B cell (primary cell): ENCODE measurements at regions not wholly inside any gene's neighbourhood (a gene's known extent, or its start where the extent isn't known, plus 50 kb on each side); places are given as distances from the start of the nearest gene placed in this dataset.

Experiments used
- ATAC-seq: fragments of 200-7000 bp; cut with Tn5 transposase; one replicate; pipeline ENCODE4 v1.10.0; 2021; ENCODE audit warnings: low read depth, mild to moderate bottlenecking, moderate number of reproducible peaks, moderate library complexity
- CTCF ChIA-PET: fragments of 350-600 bp; sonication (Branson Sonifier 250); formaldehyde crosslinking; loops from one replicate; lab custom pipeline; 2021; ENCODE audit warnings: antibody characterized with exemption, inconsistent platforms; lab: Charles Lee
- POLR2A ChIA-PET: fragments of 350-600 bp; sonication (Branson Sonifier 250); formaldehyde crosslinking; loops from one replicate; lab custom pipeline; 2021; ENCODE audit warnings: antibody characterized with exemption; lab: Charles Lee
- DNase-seq: peaks from one replicate; pipeline ENCODE4 v3.0.0; 2013
- H2AFZ ChIP-seq: 2 replicates; pipeline ENCODE4 v1.6.1; 2012; ENCODE audit warnings: mild to moderate bottlenecking, low read depth, low read length; ENCODE audit not compliant: insufficient read depth, poor library complexity, severe bottlenecking
- H3K27ac ChIP-seq, 2 donors: 1 replicate in 1 of 2; 2 replicates in 1 of 2; pipeline ENCODE4 v1.5.1; 2012 to 2013; ENCODE audit warnings: low read length in 2 of 2, mild to moderate bottlenecking in 2 of 2, moderate library complexity in 1 of 2
- H3K27me3 ChIP-seq, 4 experiments: fragments of 200-600 bp in 1 of 4; sonication (generic) in 1 of 4; replicated peaks in 1 of 4; 1 replicate in 2 of 4; 2 replicates in 2 of 4; pipeline versions ENCODE4 v1.6.1 to v1.7.0; 2013 to 2016; ENCODE audit warnings: low read length in 3 of 4, mild to moderate bottlenecking in 2 of 4, mixed read lengths in 1 of 4, moderate library complexity in 1 of 4; ENCODE audit not compliant: insufficient read depth in 4 of 4, control insufficient read depth in 3 of 4; ENCODE audit errors: control extremely low read depth in 1 of 4
- H3K36me3 ChIP-seq, 2 experiments: replicated peaks in 1 of 2; 1 replicate in 1 of 2; 2 replicates in 1 of 2; pipeline versions ENCODE4 v1.6.1 to v1.7.1; 2013; ENCODE audit warnings: low read length in 1 of 2; ENCODE audit not compliant: insufficient read depth in 2 of 2, control insufficient read depth in 1 of 2; ENCODE audit errors: control extremely low read depth in 1 of 2, extremely low read depth in 1 of 2
- H3K4me1 ChIP-seq, 2 donors: fragments of 200-600 bp in 1 of 2; sonication (generic) in 1 of 2; 1 replicate in 1 of 2; 2 replicates in 1 of 2; pipeline versions ENCODE4 v1.5.1 to v1.6.1; 2013 to 2017; ENCODE audit warnings: low read length in 2 of 2; ENCODE audit not compliant: control insufficient read depth in 2 of 2, insufficient read depth in 2 of 2
- H3K4me2 ChIP-seq: replicated peaks from 2 replicates; pipeline ENCODE3; 2012; ENCODE audit warnings: mild to moderate bottlenecking, low read depth, low read length; ENCODE audit not compliant: poor library complexity, severe bottlenecking
- H3K4me3 ChIP-seq, 5 experiments: fragments of 200-600 bp in 1 of 5; sonication (generic) in 1 of 5; 1 replicate in 3 of 5; 2 replicates in 2 of 5; pipeline versions ENCODE4 v1.5.1 to v1.7.0; 2011 to 2016; ENCODE audit warnings: low read length in 4 of 5, mild to moderate bottlenecking in 4 of 5, low read depth in 2 of 5, control low read depth in 1 of 5, moderate library complexity in 1 of 5; ENCODE audit not compliant: insufficient read depth in 1 of 5; ENCODE audit errors: control extremely low read depth in 1 of 5, extremely low read depth in 1 of 5
- H3K79me2 ChIP-seq: fragments of 200-600 bp; sonication (generic); one replicate; pipeline ENCODE4 v1.6.0; 2016; ENCODE audit warnings: low read length; ENCODE audit not compliant: control insufficient read depth, insufficient read depth
- H3K9ac ChIP-seq: fragments of 200-600 bp; sonication (generic); 2 replicates; pipeline ENCODE4 v1.6.1; 2017; ENCODE audit warnings: mild to moderate bottlenecking, low read length, moderate library complexity
- H3K9me3 ChIP-seq, 3 donors: one replicate each; pipeline versions ENCODE4 v1.6.1 to v1.7.1; 2013; ENCODE audit warnings: low read length in 2 of 3; ENCODE audit not compliant: control insufficient read depth in 2 of 3, insufficient read depth in 1 of 3; ENCODE audit errors: control extremely low read depth in 1 of 3
- H4K20me1 ChIP-seq: 2 replicates; pipeline ENCODE4 v1.6.0; 2012; ENCODE audit warnings: mild to moderate bottlenecking, low read length; ENCODE audit not compliant: insufficient read depth, control insufficient read depth, poor library complexity, severe bottlenecking
- H3K27ac Mint-ChIP-seq: one replicate; pipeline ENCODE4 v1.8.0; 2021; ENCODE audit warnings: mixed read lengths
- H3K27me3 Mint-ChIP-seq: one replicate; pipeline ENCODE4 v1.8.0; 2021; ENCODE audit warnings: mixed read lengths
- H3K4me1 Mint-ChIP-seq: one replicate; pipeline ENCODE4 v1.8.0; 2021; ENCODE audit warnings: mixed read lengths
- H3K4me3 Mint-ChIP-seq: one replicate; pipeline ENCODE4 v1.8.0; 2021; ENCODE audit warnings: mixed read lengths
- H3K9me3 Mint-ChIP-seq: one replicate; pipeline ENCODE4 v1.8.0; 2022; ENCODE audit warnings: mixed read lengths; ENCODE audit not compliant: insufficient read depth
- CTCF ChIP-seq: fragments of 200-600 bp; IDR thresholded peaks from one replicate; pipeline ENCODE4 v1.8.0; 2022; ENCODE audit warnings: antibody characterized with exemption, mild to moderate bottlenecking
- EZH2 ChIP-seq: IDR thresholded peaks from 2 replicates; pipeline ENCODE4 v1.6.1; 2012; ENCODE audit warnings: borderline replicate concordance, low read depth, mild to moderate bottlenecking, moderate library complexity, low read length; ENCODE audit not compliant: insufficient read depth, poor library complexity, severe bottlenecking
- WGBS: methylation state at CpG from one replicate; pipeline ENCODE4 v1.1.5; 2013; ENCODE audit warnings: missing lambda C conversion rate; ENCODE audit not compliant: insufficient coverage; 5-methylcytosine and 5-hydroxymethylcytosine counted together
- intact Hi-C: fragments of 100-400 bp; cut with micrococcal nuclease; formaldehyde crosslinking; loops from one replicate; pipeline ENCODE4 v1.10.0; 2022

DNA sequence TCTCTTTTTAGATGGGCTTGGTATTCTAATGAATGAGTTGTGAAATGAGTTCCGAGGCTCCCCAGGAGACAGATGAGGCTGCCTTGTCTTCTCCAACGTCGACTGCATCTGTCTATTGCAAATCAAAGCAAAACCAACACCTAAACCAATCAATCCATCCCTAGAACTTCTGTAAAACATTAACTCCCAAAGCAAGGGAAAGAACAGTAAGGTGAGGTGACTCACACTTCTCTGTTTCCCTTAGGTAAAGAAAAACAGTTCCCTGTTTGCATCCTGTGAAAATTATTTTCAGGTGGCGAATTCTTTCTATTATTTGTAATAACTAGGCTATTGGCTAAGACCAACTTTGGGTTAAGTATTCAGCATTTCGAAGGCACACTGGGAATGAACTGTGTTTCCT, 249.4 kb downstream of the EPHA4 start:
- H3K27ac Mint-ChIP-seq, result no peak overlapping the region
- H3K9ac ChIP-seq, result no peak overlapping the region

GRCh38 chr2:221323513-221323912, 248.6 kb downstream of the EPHA4 start:
- Histone ChIP-seq H3K27me3 (no peaks in the 10 kb centered on the region), H3K9me3 (peaks cover 0 to 1% (median 0%) of the 10 kb centered on the region in 3 donors), H2AFZ (no peak overlapping the region), H3K4me3 (no peak overlapping the region), H3K27ac (no peak overlapping the region), H3K4me2 (no peak overlapping the region), H3K36me3 (no peaks in the 10 kb centered on the region), H4K20me1 (no peaks in the 10 kb centered on the region), H3K79me2 (no peaks in the 10 kb centered on the region), H3K9ac (no peak overlapping the region), H3K4me1 (no peaks in the 10 kb centered on the region)
- Mint-ChIP-seq H3K4me3 (no peak overlapping the region), H3K27me3 (peaks cover 26% of the 10 kb centered on the region), H3K4me1 (no peaks in the 10 kb centered on the region), H3K27ac (no peak overlapping the region), H3K9me3 (peaks cover 6% of the 10 kb centered on the region)
- DNase-seq, result no peak
- CTCF ChIA-PET, result no interaction called here
- POLR2A ChIA-PET, result no interaction called here
- intact Hi-C loops, result no loop called here
- WGBS, result 50% methylated on average over 1 of the region's 2 CpGs
- no peak for TF ChIP-seq CTCF
- no peak for TF ChIP-seq EZH2
- ATAC-seq, result no peak

More for the DNA sequence above, 249.4 kb downstream of the EPHA4 start:
- Mint-ChIP-seq H3K4me1 (no peaks in the 10 kb centered on the region), H3K4me3 (no peak overlapping the region), H3K9me3 (peaks cover 3% of the 10 kb centered on the region), H3K27me3 (peaks cover 30% of the 10 kb centered on the region)
- ChIA-PET POLR2A (no interaction called here), CTCF (no interaction called here)
- no peak for DNase-seq
- Histone ChIP-seq H3K36me3 (no peaks in the 10 kb centered on the region), H3K4me1 (no peaks in the 10 kb centered on the region), H4K20me1 (no peaks in the 10 kb centered on the region), H3K27ac (no peak overlapping the region), H3K4me2 (no peak overlapping the region), H3K9me3 (peaks cover 0 to 1% (median 0%) of the 10 kb centered on the region in 3 donors), H3K4me3 (no peak overlapping the region), H2AFZ (no peak overlapping the region), H3K79me2 (no peaks in the 10 kb centered on the region), H3K27me3 (no peaks in the 10 kb centered on the region)
- intact Hi-C loops, result no loop called here
- no peak for TF ChIP-seq EZH2
- TF ChIP-seq CTCF, result no peak
- no CpG with 5 or more reads among the region's 5 CpGs for WGBS
- no peak for ATAC-seq
